Testis (tissue), 2 donors: ENCODE measurements at regions not wholly inside any gene's neighbourhood (a gene's known extent, or its start where the extent isn't known, plus 50 kb on each side); places are given as distances from the start of the nearest gene placed in this dataset.

Experiments
- DNase-seq: peaks from one replicate; pipeline ENCODE4 v3.0.0-alpha.2; 2019
- H3K27ac ChIP-seq, 2 donors: fragments of 200-600 bp; sonication (generic); one replicate each; pipeline ENCODE4 v1.5.1; 2019
- H3K27me3 ChIP-seq: fragments of 200-600 bp; sonication (generic); one replicate; pipeline ENCODE4 v1.5.1; 2019
- H3K36me3 ChIP-seq: fragments of 200-600 bp; sonication (generic); one replicate; pipeline ENCODE4 v1.5.1; 2017; ENCODE audit warnings: low read depth; ENCODE audit errors: missing control alignments
- H3K4me1 ChIP-seq: fragments of 200-600 bp; sonication (generic); one replicate; pipeline ENCODE4 v1.5.1; 2019
- H3K4me3 ChIP-seq, 2 donors: fragments of 200-600 bp; sonication (generic); one replicate each; pipeline ENCODE4 v1.5.1; 2017 to 2019
- H3K9me3 ChIP-seq: fragments of 200-600 bp; sonication (generic); one replicate; pipeline ENCODE4 v1.5.1; 2017
- POLR2A ChIP-seq: fragments of 450-650 bp; IDR thresholded peaks from one replicate; pipeline ENCODE4 v1.6.1; 2017; ENCODE audit warnings: antibody characterized with exemption, mild to moderate bottlenecking, moderate library complexity
- WGBS, 2 donors: methylation state at CpG; one replicate each; pipeline ENCODE4 v1.1.5; 2018; 5-methylcytosine and 5-hydroxymethylcytosine counted together
- intact Hi-C: fragments of 100-400 bp; cut with DNase I; formaldehyde crosslinking; loops from one replicate; pipeline ENCODE4 v1.15.1; 2023; ENCODE audit warnings: low total_unique reads
- TF ChIP-seq, protein P1 (sequence below), 3 experiments: fragments of 450-650 bp in 2 of 3; fragments of 200-600 bp in 1 of 3; sonication (generic) in 1 of 3; IDR thresholded peaks; one replicate each; pipeline ENCODE4 v1.5.1; 2016 to 2019; ENCODE audit warnings: antibody characterized with exemption in 3 of 3, mild to moderate bottlenecking in 2 of 3, moderate library complexity in 1 of 3

DNA sequence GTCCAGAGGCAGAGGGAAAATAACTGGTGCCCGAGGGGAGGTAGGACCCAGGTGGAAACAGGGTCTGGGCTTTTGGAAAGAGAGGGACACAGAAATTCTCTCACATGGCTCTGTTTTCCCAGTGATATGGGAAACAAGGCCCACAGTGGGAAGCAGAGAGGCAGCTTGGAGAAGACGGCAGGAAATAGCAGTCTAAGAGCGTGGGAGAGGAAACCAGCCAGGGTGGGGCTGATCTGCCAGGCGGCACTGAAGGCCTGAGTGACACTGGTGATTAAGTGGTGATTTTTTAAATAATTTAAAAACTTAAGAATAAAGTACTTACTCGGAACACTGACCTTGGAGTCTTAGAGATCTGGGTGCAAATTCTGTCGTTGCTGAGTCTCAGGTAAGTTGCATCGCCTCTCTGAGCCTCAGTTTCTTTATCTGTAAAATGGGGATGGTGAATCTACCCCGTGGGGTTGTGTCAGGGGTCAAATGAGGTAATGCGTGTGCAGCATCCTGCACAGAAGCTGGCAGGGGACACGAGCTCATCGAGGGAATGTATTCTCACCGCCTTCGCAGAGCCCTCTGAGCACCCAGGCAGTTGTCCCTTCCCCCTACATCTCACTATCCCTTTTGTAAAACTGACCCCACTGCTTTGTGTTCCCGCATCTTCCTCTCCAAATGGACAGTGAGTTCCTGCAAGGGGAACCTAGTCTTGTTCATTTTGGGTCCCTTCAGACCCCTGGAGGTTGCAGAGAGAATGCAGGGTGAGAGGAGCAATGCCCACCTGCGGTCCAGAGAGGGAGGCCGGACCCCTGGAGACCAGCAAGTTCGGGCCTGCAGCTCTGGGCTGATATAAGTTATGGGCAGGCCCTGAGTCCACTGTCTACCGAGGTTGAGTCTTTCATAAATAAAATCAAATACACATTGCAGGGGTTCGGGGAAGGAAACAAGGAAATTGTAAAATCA is 228.6 kb upstream of the PMEPA1 start:
- Histone ChIP-seq H3K27me3 (no peaks in the 10 kb centered on the region), H3K4me3 (no peak overlapping the region), H3K27ac (no peak overlapping the region), H3K9me3 (no peaks in the 10 kb centered on the region), H3K36me3 (no peaks in the 10 kb centered on the region), H3K4me1 (no peaks in the 10 kb centered on the region)
- DNase-seq, result no peak
- WGBS, 2 donors, result 79 to 80% methylated on average over 19 of the region's 19 CpGs
- intact Hi-C loops, result no loop called here
- no peak for TF ChIP-seq POLR2A
- TF ChIP-seq, protein P1, sequence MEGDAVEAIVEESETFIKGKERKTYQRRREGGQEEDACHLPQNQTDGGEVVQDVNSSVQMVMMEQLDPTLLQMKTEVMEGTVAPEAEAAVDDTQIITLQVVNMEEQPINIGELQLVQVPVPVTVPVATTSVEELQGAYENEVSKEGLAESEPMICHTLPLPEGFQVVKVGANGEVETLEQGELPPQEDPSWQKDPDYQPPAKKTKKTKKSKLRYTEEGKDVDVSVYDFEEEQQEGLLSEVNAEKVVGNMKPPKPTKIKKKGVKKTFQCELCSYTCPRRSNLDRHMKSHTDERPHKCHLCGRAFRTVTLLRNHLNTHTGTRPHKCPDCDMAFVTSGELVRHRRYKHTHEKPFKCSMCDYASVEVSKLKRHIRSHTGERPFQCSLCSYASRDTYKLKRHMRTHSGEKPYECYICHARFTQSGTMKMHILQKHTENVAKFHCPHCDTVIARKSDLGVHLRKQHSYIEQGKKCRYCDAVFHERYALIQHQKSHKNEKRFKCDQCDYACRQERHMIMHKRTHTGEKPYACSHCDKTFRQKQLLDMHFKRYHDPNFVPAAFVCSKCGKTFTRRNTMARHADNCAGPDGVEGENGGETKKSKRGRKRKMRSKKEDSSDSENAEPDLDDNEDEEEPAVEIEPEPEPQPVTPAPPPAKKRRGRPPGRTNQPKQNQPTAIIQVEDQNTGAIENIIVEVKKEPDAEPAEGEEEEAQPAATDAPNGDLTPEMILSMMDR (IDR thresholded peaks at IDR 0.05), result no peak

DNA sequence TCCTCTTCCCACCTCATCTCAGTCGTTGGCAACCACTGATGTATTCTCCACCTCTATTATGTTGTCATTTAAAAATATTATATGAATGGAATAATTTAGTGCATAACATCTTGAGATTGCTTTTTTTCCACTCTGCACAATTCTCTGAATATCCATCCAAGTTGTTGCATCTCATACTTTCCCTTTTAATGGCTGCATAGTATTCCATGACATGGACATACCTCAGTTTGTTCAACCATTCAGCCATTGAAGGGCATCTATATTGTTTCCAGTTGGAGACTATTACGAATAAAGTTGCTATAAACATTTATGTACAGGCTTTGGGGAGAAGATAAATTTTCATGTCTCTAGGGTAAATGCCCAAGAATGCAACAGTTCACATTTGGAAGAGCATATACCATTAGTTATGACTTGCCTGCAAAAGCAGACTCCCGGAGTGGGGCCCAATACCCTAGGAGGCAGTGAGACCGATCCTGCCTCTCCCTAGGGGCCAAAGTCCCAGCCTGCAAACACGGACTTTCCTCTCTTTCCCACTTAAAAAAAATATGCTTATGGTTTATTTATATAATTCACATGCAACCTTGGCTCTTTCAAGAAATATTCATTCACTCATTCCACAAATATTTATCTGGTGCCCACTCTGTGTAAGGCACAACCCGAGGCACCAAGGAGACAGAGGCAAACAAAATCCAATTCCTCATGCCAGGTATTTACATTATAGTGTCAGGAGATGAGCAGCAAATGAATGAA is 227.0 kb upstream of the PMEPA1 start:
- TF ChIP-seq, protein P1 (IDR thresholded peaks at IDR 0.05), result no peak
- TF ChIP-seq POLR2A, result no peak
- DNase-seq, result no peak
- 86 to 88% methylated on average over 6 of the region's 6 CpGs for WGBS, 2 donors
- Histone ChIP-seq H3K27ac (no peak overlapping the region), H3K9me3 (no peaks in the 10 kb centered on the region), H3K4me1 (no peaks in the 10 kb centered on the region), H3K36me3 (no peaks in the 10 kb centered on the region), H3K4me3 (no peak overlapping the region), H3K27me3 (no peaks in the 10 kb centered on the region)
- intact Hi-C loops, result no loop called here

DNA sequence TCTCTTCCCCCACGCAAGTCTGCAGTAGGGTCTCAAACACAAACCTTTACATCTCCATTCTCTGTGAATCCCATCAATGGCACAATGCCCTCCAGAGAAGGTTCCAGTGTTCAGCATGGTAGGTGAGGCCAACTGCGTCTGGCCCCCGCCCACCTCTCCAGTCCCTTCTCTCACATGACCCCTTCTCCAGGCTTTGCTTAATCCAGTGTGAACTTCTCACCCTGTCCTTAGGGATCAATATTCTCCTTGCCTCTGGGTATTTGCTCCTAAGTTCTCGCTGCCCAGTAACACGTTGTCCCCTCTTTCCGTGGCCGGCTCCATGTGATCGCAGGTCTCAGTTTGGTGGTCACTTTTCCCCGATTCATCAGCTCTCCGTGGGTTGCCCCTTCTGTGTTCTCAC is 225.1 kb upstream of the PMEPA1 start:
- Histone ChIP-seq H3K4me3 (no peak overlapping the region), H3K4me1 (no peaks in the 10 kb centered on the region), H3K27ac (no peak overlapping the region), H3K36me3 (no peaks in the 10 kb centered on the region), H3K27me3 (no peaks in the 10 kb centered on the region), H3K9me3 (no peaks in the 10 kb centered on the region)
- 88 to 93% methylated on average over 10 of the region's 10 CpGs for WGBS, 2 donors
- no peak for TF ChIP-seq POLR2A
- TF ChIP-seq, protein P1 (IDR thresholded peaks at IDR 0.05), result no peak
- no peak for DNase-seq
- intact Hi-C loops, result no loop called here

DNA sequence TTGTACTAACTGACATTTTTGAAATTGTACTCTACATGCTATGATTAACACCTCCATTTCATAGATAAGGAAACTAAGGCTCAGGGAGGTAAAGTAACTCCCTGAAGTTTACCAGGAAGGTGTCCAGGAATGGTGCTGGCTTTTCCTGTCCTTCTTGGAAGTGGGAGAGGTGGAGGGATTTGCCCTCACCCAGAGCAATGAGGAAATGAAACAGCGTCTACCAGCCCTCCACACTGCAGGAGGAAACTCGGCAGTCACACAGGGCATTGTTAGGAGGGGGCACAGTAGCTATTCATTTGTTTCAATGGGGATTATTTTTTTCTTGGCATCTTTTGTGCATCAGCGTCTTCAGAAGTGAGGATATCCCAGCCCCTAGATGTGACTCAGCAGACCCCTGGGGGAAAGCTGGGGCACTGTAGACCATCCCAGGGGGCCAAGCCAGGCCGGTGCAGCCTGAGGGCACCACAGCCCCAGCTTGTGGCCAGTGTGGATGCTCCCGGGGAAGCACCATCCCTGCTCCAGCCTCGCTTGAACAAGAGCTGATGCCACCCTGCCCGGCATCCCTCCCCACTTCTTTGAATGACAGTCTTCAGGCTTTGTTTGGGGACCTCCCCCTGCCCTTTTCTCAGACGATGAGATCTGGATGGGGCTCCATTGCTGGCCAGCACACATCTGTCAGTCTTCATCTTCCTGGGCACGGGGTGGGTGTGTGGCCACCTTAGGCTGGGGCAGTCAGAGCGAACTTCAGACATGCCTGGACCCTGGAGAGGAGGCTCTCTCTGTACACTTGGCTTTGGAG is 224.4 kb upstream of the PMEPA1 start:
- H3K27ac ChIP-seq, result no peak overlapping the region
- H3K4me3 ChIP-seq, result no peak overlapping the region
- 75 to 86% methylated on average over 10 of the region's 10 CpGs for WGBS, 2 donors
- no peak for TF ChIP-seq POLR2A
- TF ChIP-seq, protein P1 (IDR thresholded peaks at IDR 0.05), result no peak
- no peaks in the 10 kb centered on the region for H3K27me3 ChIP-seq
- no peaks in the 10 kb centered on the region for H3K36me3 ChIP-seq
- no peak for DNase-seq
- H3K9me3 ChIP-seq, result no peaks in the 10 kb centered on the region
- intact Hi-C loops, result no loop called here
- no peaks in the 10 kb centered on the region for H3K4me1 ChIP-seq
